HepG2 (cell line): ENCODE measurements at regions not wholly inside any gene's neighbourhood (a gene's known extent, or its start where the extent isn't known, plus 50 kb on each side); places are given as distances from the start of the nearest gene placed in this dataset.

Experiments used
- BATF2 ChIP-seq: sonication (generic); formaldehyde crosslinking; IDR thresholded peaks from 2 replicates; pipeline ENCODE4 v1.8.0; 2022; ENCODE audit warnings: mild to moderate bottlenecking, missing genetic modification reagents, moderate library complexity
- RELA ChIP-seq: sonication (generic); formaldehyde crosslinking; IDR thresholded peaks from 2 replicates; pipeline ENCODE4 v1.4.0; 2020; ENCODE audit warnings: missing genetic modification reagents
- TIGD3 ChIP-seq: sonication (generic); formaldehyde crosslinking; IDR thresholded peaks from 2 replicates; pipeline ENCODE4 v1.5.1; 2020; ENCODE audit warnings: mild to moderate bottlenecking, missing genetic modification reagents, borderline replicate concordance
- ZNF407 ChIP-seq: sonication (generic); formaldehyde crosslinking; IDR thresholded peaks from one replicate; pipeline ENCODE4 v1.5.1; 2020; ENCODE audit warnings: mild to moderate bottlenecking, missing genetic modification reagents; ENCODE audit errors: not compliant biosample characterization

GRCh38 chr7:57772126-57772924 lies 322.3 kb downstream of the ZNF716 start (continued):
- TF ChIP-seq ZNF407 (no peak), RELA (CRISPR knock-in tag) (no peak), TIGD3 (CRISPR knock-in tag) (no peak), BATF2 (no peak)
